ENCODE measurements at regions not wholly inside any gene's neighbourhood (a gene's known extent, or its start where the extent isn't known, plus 50 kb on each side); places are given as distances from the start of the nearest gene placed in this dataset.

DNA sequence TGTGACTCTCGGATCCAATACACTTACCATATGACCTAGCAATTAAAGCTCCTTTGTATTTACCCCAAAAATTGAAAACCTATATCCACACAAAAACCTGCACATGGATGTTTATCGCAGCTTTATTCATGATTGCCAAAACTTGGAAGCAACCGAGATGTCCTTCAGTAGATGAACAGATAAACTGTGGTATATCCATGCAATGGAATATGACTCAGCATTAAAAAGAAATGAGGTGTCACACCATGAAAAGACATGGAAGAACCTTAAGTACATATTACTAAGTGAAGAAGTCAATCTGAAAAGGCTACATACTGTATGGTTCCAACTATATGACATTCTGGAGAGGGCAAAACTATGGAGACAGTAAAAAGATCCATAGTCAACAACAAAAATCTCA is 82.0 kb upstream of the PHF24 start:
- BruUV-seq (replicated peaks): no TSS peak
- Mint-ChIP-seq H3K4me3 (ENCODE audit: low read depth, unreplicated experiment) (no peak overlapping the region), H3K36me3 (ENCODE audit: insufficient read depth, unreplicated experiment) (no peaks in the 10 kb centered on the region), H3K27ac (ENCODE audit: unreplicated experiment) (no peak overlapping the region), H3K27me3 (ENCODE audit: unreplicated experiment) (peaks cover 51% of the 10 kb centered on the region), H3K4me1 (ENCODE audit: low read depth, unreplicated experiment) (no peaks in the 10 kb centered on the region), H3K9me3 (ENCODE audit: low read depth, unreplicated experiment) (peaks cover 2% of the 10 kb centered on the region)
- CTCF ChIA-PET: no interaction called here
- intact Hi-C loops (cut with micrococcal nuclease; ENCODE audit: unreplicated experiment): no loop called here
- no peak for DNase-seq
- TF ChIP-seq, protein P1, sequence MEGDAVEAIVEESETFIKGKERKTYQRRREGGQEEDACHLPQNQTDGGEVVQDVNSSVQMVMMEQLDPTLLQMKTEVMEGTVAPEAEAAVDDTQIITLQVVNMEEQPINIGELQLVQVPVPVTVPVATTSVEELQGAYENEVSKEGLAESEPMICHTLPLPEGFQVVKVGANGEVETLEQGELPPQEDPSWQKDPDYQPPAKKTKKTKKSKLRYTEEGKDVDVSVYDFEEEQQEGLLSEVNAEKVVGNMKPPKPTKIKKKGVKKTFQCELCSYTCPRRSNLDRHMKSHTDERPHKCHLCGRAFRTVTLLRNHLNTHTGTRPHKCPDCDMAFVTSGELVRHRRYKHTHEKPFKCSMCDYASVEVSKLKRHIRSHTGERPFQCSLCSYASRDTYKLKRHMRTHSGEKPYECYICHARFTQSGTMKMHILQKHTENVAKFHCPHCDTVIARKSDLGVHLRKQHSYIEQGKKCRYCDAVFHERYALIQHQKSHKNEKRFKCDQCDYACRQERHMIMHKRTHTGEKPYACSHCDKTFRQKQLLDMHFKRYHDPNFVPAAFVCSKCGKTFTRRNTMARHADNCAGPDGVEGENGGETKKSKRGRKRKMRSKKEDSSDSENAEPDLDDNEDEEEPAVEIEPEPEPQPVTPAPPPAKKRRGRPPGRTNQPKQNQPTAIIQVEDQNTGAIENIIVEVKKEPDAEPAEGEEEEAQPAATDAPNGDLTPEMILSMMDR (IDR thresholded peaks at IDR 0.05; ENCODE audit: unreplicated experiment): no peak

DNA sequence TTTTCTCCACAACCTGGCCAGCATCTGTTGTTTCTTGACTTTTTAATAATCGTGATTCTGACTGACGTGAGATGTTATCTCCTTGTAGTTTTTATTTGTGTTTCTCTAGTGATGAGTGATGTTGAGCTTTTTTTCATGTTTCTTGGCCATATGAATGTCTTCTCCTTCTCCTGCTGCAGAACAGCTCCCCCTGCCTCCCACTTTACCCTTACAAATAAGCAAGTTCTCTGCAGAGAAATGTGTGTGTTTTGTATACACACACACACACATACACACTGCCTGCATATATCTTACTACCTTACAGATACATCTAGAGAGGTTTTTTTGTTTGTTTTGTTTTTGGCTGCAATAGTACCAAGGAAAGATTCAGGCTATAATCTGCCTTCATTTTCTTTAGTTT is 88.7 kb upstream of the PHF24 start:
- intact Hi-C loops (cut with micrococcal nuclease; ENCODE audit: unreplicated experiment): no loop called here
- H3K4me3 Mint-ChIP-seq (ENCODE audit: low read depth, unreplicated experiment): no peak overlapping the region
- CTCF ChIA-PET: interaction anchor here (1.0 kb wide), 1 partner anchor 223 kb away, joined by 3 read pairs; the partner anchor contains the start of gene GALT
- H3K9me3 Mint-ChIP-seq (ENCODE audit: low read depth, unreplicated experiment): no peaks in the 10 kb centered on the region
- no peaks in the 10 kb centered on the region for H3K4me1 Mint-ChIP-seq (ENCODE audit: low read depth, unreplicated experiment)
- peaks cover 69% of the 10 kb centered on the region for H3K27me3 Mint-ChIP-seq (ENCODE audit: unreplicated experiment)
- H3K36me3 Mint-ChIP-seq (ENCODE audit: insufficient read depth, unreplicated experiment): no peaks in the 10 kb centered on the region
- no TSS peak for BruUV-seq (replicated peaks)
- TF ChIP-seq, protein P1 (IDR thresholded peaks at IDR 0.05; ENCODE audit: unreplicated experiment): no peak
- no peak overlapping the region for H3K27ac Mint-ChIP-seq (ENCODE audit: unreplicated experiment)
- peak; percentile 2 for DNase-seq

DNA sequence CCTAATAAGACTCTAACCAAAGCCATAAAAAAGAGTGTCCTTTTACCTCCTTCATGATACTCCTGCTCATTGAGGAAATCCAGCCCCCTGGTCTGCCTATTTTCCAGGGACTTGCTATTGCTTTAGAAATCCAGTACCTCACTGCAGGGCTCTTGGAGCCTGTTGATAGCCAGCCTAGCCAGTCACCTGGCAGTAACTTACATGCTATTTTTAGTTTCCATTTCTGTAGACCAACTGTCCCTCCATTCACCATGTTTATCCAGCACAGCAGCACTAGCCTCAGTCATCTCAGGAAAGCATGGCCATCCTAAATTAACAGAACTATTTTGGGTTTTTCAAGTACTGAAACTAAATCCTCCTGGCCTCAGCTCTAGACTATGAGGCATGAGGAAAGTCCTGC is 91.5 kb upstream of the PHF24 start:
- Mint-ChIP-seq H3K9me3 (ENCODE audit: low read depth, unreplicated experiment) (no peaks in the 10 kb centered on the region), H3K4me1 (ENCODE audit: low read depth, unreplicated experiment) (no peaks in the 10 kb centered on the region), H3K27ac (ENCODE audit: unreplicated experiment) (no peak overlapping the region), H3K27me3 (ENCODE audit: unreplicated experiment) (peaks cover 78% of the 10 kb centered on the region), H3K4me3 (ENCODE audit: low read depth, unreplicated experiment) (no peak overlapping the region), H3K36me3 (ENCODE audit: insufficient read depth, unreplicated experiment) (no peaks in the 10 kb centered on the region)
- CTCF ChIA-PET: no interaction called here
- intact Hi-C loops (cut with micrococcal nuclease; ENCODE audit: unreplicated experiment): no loop called here
- BruUV-seq (replicated peaks): no TSS peak
- DNase-seq: no peak
- TF ChIP-seq, protein P1 (IDR thresholded peaks at IDR 0.05; ENCODE audit: unreplicated experiment): no peak

DNA sequence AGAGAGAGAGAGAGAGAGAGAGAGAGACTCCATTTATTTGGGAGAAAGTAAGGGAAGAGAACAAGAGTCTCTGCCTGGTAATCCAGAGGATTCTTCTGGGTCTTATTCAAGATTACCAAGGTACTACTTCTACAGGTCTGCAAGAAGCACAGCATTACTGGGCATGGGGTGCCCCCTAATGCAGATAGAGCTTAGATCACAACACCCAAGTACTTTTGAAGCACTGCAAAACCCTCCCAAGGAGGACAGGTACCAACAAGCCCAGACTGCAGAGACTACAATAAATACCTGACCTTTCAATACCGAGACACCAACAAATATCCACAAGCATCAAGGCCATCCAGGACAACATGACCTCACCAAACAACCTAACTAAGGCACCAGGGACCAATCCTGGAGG is 94.7 kb upstream of the PHF24 start:
- TF ChIP-seq, protein P1 (IDR thresholded peaks at IDR 0.05; ENCODE audit: unreplicated experiment): no peak
- CTCF ChIA-PET: no interaction called here

More for the DNA sequence above, 94.7 kb upstream of the PHF24 start:
- Mint-ChIP-seq H3K27me3 (ENCODE audit: unreplicated experiment) (peaks cover 75% of the 10 kb centered on the region), H3K4me1 (ENCODE audit: low read depth, unreplicated experiment) (no peaks in the 10 kb centered on the region), H3K4me3 (ENCODE audit: low read depth, unreplicated experiment) (no peak overlapping the region), H3K9me3 (ENCODE audit: low read depth, unreplicated experiment) (no peaks in the 10 kb centered on the region), H3K27ac (ENCODE audit: unreplicated experiment) (no peak overlapping the region), H3K36me3 (ENCODE audit: insufficient read depth, unreplicated experiment) (no peaks in the 10 kb centered on the region)
- BruUV-seq (replicated peaks): no TSS peak
- DNase-seq: no peak
- intact Hi-C loops (cut with micrococcal nuclease; ENCODE audit: unreplicated experiment): no loop called here

All from Calu3 (cell line).